WTC11 (cell line): ENCODE measurements at regions not wholly inside any gene's neighbourhood (a gene's known extent, or its start where the extent isn't known, plus 50 kb on each side); places are given as distances from the start of the nearest gene placed in this dataset.

Source experiments
- ATAC-seq: fragments of 200-7000 bp; cut with Tn5 transposase; 2 replicates; pipeline ENCODE4 v1.10.0; 2021; ENCODE audit warnings: mild to moderate bottlenecking, moderate library complexity
- CTCF ChIA-PET: fragments of 300-600 bp; sonication (Branson Sonifier 250); formaldehyde crosslinking; loops from one replicate; lab custom pipeline; 2021; ENCODE audit warnings: antibody characterized with exemption; lab: Charles Lee
- POLR2A ChIA-PET: fragments of 350-600 bp; sonication (Branson Sonifier 250); formaldehyde crosslinking; loops from one replicate; lab custom pipeline; 2021; ENCODE audit warnings: antibody characterized with exemption; lab: Charles Lee
- DNase-seq: peaks from one replicate; pipeline ENCODE4 v3.0.0; 2021; ENCODE audit warnings: low spot score
- H3K27ac Mint-ChIP-seq: 2 replicates; pipeline ENCODE4 v1.8.0; 2021; ENCODE audit warnings: mixed read lengths
- H3K27me3 Mint-ChIP-seq: 2 replicates; pipeline ENCODE4 v1.8.0; 2021; ENCODE audit warnings: low read depth, mild to moderate bottlenecking, moderate library complexity, mixed read lengths
- H3K36me3 Mint-ChIP-seq: 2 replicates; pipeline ENCODE4 v1.8.0; 2021; ENCODE audit warnings: mixed read lengths
- H3K4me1 Mint-ChIP-seq: 2 replicates; pipeline ENCODE4 v1.8.0; 2022; ENCODE audit warnings: mixed read lengths
- H3K4me3 Mint-ChIP-seq: 2 replicates; pipeline ENCODE4 v1.8.0; 2021; ENCODE audit warnings: mild to moderate bottlenecking, moderate library complexity, mixed read lengths
- H3K9me3 Mint-ChIP-seq: 2 replicates; pipeline ENCODE4 v1.8.0; 2021; ENCODE audit warnings: mixed read lengths
- CREB1 ChIP-seq: sonication (generic); formaldehyde crosslinking; IDR thresholded peaks from 2 replicates; pipeline ENCODE4 v1.8.0; 2023; ENCODE audit warnings: mild to moderate bottlenecking, missing genetic modification reagents
- ELF4 ChIP-seq: sonication (generic); formaldehyde crosslinking; IDR thresholded peaks from 2 replicates; pipeline ENCODE4 v1.8.1; 2022; ENCODE audit warnings: low read depth, mild to moderate bottlenecking, moderate library complexity, missing genetic modification reagents
- IRF2 ChIP-seq: sonication (generic); formaldehyde crosslinking; IDR thresholded peaks from 2 replicates; pipeline ENCODE4 v1.8.0; 2022; ENCODE audit warnings: low read depth, missing genetic modification reagents, borderline replicate concordance
- NR1H2 ChIP-seq: sonication (generic); formaldehyde crosslinking; IDR thresholded peaks from 2 replicates; pipeline ENCODE4 v1.9.0; 2021; ENCODE audit warnings: mild to moderate bottlenecking, moderate library complexity, missing genetic modification reagents
- PRDM15 ChIP-seq: sonication (generic); formaldehyde crosslinking; IDR thresholded peaks from 2 replicates; pipeline ENCODE4 v1.8.0; 2022; ENCODE audit warnings: missing genetic modification reagents
- SMAD3 ChIP-seq: sonication (generic); formaldehyde crosslinking; IDR thresholded peaks from 2 replicates; pipeline ENCODE4 v1.8.0; 2022; ENCODE audit warnings: missing genetic modification reagents, mild to moderate bottlenecking, borderline replicate concordance
- TEAD4 ChIP-seq: sonication (generic); formaldehyde crosslinking; IDR thresholded peaks from 2 replicates; pipeline ENCODE4 v1.8.0; 2022; ENCODE audit warnings: mild to moderate bottlenecking, missing genetic modification reagents
- TP53 ChIP-seq: sonication (generic); formaldehyde crosslinking; IDR thresholded peaks from 2 replicates; pipeline ENCODE4 v1.8.1; 2023; ENCODE audit warnings: mild to moderate bottlenecking, missing genetic modification reagents
- ZNF317 ChIP-seq: sonication (generic); formaldehyde crosslinking; IDR thresholded peaks from 2 replicates; pipeline ENCODE4 v1.8.1; 2023; ENCODE audit warnings: low read depth, mild to moderate bottlenecking, moderate library complexity, missing genetic modification reagents, borderline replicate concordance
- ZNF423 ChIP-seq: fragments of 250-450 bp; sonication (Bioruptor Pico); IDR thresholded peaks from 2 replicates; pipeline ENCODE4 v2.1.2; 2022; ENCODE audit warnings: mild to moderate bottlenecking, moderate library complexity
- ZNF671 ChIP-seq: fragments of 250-450 bp; sonication (Bioruptor Pico); IDR thresholded peaks from 2 replicates; pipeline ENCODE4 v1.8.0; 2021; ENCODE audit warnings: mild to moderate bottlenecking
- TF ChIP-seq, protein P1 (sequence below): sonication (generic); formaldehyde crosslinking; IDR thresholded peaks from 2 replicates; pipeline ENCODE4 v1.8.1; 2023; ENCODE audit warnings: mild to moderate bottlenecking, moderate library complexity, missing genetic modification reagents
- TF ChIP-seq, protein P2 (sequence below): fragments of 250-450 bp; sonication (Bioruptor Pico); IDR thresholded peaks from 2 replicates; pipeline ENCODE4 v1.8.0; 2021; ENCODE audit warnings: mild to moderate bottlenecking
- TF ChIP-seq, protein P3 (sequence below): sonication (generic); formaldehyde crosslinking; IDR thresholded peaks from 2 replicates; pipeline ENCODE4 v1.8.1; 2022; ENCODE audit warnings: low read depth, missing genetic modification reagents, borderline replicate concordance
- TF ChIP-seq, protein P4 (sequence below): sonication (generic); formaldehyde crosslinking; conservative IDR thresholded peaks from 2 replicates; pipeline ENCODE4 v1.8.1; 2023; ENCODE audit warnings: mild to moderate bottlenecking, low read depth, missing genetic modification reagents, moderate library complexity
- TF ChIP-seq, protein P5 (sequence below): sonication (generic); formaldehyde crosslinking; IDR thresholded peaks from 2 replicates; pipeline ENCODE4 v1.8.1; 2023; ENCODE audit warnings: mild to moderate bottlenecking, missing genetic modification reagents, moderate library complexity
- TF ChIP-seq, protein P6 (sequence below): sonication (generic); formaldehyde crosslinking; IDR thresholded peaks from 2 replicates; pipeline ENCODE4 v1.8.1; 2022; ENCODE audit warnings: mild to moderate bottlenecking, moderate library complexity, missing genetic modification reagents
- TF ChIP-seq, protein P7 (sequence below): fragments of 250-450 bp; sonication (Bioruptor Pico); IDR thresholded peaks from 2 replicates; pipeline ENCODE4 v1.9.0; 2021; ENCODE audit warnings: mild to moderate bottlenecking

DNA sequence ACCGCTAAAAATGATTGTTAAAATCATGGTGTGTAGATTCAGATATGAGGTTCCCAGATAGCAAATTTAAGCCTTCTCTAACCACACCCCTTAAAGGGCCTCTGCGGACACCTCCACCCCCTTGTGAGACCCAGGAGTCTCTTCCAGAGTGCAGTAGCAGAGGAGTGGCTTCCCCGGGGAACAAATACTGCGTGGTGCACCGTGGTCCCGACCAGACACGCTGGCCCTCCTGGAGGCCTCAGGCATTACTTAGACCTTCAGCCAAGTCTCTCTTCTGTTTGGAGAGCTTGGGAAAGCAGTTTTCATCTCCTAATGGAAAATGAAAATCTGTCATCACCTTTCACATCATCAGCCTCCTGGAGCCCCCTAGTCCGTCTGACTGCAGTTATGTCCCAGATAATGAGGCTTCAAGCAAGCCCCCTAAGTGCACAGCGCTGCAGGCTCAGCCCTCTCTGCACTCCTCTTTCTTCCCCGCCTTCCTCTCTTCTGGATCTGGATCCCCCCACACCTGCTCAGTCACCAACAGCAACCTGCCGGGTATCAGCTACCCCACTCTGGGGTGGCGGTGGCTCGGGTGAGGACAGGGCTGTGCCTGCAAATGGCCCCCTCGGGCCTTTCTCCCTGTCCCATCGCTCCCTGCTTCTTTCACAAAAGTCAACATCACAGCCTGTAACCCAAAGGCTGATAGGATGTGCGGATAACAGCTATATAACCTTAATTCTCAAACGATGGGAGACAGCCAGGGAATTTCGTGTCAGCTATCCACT is 58.8 kb upstream of the TAGAP start (continued):
- TF ChIP-seq PRDM15 (CRISPR knock-in tag), result no peak
- no peak for TF ChIP-seq ZNF423
- TF ChIP-seq, protein P1, sequence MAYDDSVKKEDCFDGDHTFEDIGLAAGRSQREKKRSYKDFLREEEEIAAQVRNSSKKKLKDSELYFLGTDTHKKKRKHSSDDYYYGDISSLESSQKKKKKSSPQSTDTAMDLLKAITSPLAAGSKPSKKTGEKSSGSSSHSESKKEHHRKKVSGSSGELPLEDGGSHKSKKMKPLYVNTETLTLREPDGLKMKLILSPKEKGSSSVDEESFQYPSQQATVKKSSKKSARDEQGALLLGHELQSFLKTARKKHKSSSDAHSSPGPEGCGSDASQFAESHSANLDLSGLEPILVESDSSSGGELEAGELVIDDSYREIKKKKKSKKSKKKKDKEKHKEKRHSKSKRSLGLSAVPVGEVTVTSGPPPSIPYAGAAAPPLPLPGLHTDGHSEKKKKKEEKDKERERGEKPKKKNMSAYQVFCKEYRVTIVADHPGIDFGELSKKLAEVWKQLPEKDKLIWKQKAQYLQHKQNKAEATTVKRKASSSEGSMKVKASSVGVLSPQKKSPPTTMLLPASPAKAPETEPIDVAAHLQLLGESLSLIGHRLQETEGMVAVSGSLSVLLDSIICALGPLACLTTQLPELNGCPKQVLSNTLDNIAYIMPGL (CRISPR knock-in tag), result no peak
- no peak for TF ChIP-seq SMAD3
- no peak for TF ChIP-seq ZNF317 (CRISPR knock-in tag)
- TF ChIP-seq ZNF671 (CRISPR knock-in tag), result no peak

GRCh38 chr6:159102373-159103160 is 57.8 kb upstream of the TAGAP start:
- POLR2A ChIA-PET, result no interaction called here
- no peak for DNase-seq
- no peak for ATAC-seq
- H3K4me1 Mint-ChIP-seq, result peaks cover 29% of the 10 kb centered on the region
- H3K36me3 Mint-ChIP-seq, result no peaks in the 10 kb centered on the region
- no peaks in the 10 kb centered on the region for H3K9me3 Mint-ChIP-seq
- no peak overlapping the region for H3K27ac Mint-ChIP-seq
- H3K27me3 Mint-ChIP-seq, result no peaks in the 10 kb centered on the region
- no peak overlapping the region for H3K4me3 Mint-ChIP-seq
- CTCF ChIA-PET, result interaction anchor here (1.1 to 3.6 kb wide), 4 partner anchors 32 to 72 kb away, joined by 3 to 65 read pairs (median 10); no protein-coding TSS in a partner anchor
- TF ChIP-seq, protein P2, sequence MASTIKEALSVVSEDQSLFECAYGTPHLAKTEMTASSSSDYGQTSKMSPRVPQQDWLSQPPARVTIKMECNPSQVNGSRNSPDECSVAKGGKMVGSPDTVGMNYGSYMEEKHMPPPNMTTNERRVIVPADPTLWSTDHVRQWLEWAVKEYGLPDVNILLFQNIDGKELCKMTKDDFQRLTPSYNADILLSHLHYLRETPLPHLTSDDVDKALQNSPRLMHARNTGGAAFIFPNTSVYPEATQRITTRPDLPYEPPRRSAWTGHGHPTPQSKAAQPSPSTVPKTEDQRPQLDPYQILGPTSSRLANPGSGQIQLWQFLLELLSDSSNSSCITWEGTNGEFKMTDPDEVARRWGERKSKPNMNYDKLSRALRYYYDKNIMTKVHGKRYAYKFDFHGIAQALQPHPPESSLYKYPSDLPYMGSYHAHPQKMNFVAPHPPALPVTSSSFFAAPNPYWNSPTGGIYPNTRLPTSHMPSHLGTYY (CRISPR knock-in tag), result no peak
- TF ChIP-seq ZNF423 (no peak), IRF2 (no peak), TP53 (CRISPR knock-in tag) (no peak), ELF4 (CRISPR knock-in tag) (no peak), NR1H2 (no peak), CREB1 (CRISPR knock-in tag) (no peak), TEAD4 (CRISPR knock-in tag) (no peak)
- TF ChIP-seq, protein P3, sequence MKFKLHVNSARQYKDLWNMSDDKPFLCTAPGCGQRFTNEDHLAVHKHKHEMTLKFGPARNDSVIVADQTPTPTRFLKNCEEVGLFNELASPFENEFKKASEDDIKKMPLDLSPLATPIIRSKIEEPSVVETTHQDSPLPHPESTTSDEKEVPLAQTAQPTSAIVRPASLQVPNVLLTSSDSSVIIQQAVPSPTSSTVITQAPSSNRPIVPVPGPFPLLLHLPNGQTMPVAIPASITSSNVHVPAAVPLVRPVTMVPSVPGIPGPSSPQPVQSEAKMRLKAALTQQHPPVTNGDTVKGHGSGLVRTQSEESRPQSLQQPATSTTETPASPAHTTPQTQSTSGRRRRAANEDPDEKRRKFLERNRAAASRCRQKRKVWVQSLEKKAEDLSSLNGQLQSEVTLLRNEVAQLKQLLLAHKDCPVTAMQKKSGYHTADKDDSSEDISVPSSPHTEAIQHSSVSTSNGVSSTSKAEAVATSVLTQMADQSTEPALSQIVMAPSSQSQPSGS, result no peak
- TF ChIP-seq, protein P4, sequence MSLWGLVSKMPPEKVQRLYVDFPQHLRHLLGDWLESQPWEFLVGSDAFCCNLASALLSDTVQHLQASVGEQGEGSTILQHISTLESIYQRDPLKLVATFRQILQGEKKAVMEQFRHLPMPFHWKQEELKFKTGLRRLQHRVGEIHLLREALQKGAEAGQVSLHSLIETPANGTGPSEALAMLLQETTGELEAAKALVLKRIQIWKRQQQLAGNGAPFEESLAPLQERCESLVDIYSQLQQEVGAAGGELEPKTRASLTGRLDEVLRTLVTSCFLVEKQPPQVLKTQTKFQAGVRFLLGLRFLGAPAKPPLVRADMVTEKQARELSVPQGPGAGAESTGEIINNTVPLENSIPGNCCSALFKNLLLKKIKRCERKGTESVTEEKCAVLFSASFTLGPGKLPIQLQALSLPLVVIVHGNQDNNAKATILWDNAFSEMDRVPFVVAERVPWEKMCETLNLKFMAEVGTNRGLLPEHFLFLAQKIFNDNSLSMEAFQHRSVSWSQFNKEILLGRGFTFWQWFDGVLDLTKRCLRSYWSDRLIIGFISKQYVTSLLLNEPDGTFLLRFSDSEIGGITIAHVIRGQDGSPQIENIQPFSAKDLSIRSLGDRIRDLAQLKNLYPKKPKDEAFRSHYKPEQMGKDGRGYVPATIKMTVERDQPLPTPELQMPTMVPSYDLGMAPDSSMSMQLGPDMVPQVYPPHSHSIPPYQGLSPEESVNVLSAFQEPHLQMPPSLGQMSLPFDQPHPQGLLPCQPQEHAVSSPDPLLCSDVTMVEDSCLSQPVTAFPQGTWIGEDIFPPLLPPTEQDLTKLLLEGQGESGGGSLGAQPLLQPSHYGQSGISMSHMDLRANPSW (CRISPR knock-in tag), result no peak
- TF ChIP-seq, protein P5, sequence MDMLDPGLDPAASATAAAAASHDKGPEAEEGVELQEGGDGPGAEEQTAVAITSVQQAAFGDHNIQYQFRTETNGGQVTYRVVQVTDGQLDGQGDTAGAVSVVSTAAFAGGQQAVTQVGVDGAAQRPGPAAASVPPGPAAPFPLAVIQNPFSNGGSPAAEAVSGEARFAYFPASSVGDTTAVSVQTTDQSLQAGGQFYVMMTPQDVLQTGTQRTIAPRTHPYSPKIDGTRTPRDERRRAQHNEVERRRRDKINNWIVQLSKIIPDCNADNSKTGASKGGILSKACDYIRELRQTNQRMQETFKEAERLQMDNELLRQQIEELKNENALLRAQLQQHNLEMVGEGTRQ (CRISPR knock-in tag), result no peak
- TF ChIP-seq, protein P6, sequence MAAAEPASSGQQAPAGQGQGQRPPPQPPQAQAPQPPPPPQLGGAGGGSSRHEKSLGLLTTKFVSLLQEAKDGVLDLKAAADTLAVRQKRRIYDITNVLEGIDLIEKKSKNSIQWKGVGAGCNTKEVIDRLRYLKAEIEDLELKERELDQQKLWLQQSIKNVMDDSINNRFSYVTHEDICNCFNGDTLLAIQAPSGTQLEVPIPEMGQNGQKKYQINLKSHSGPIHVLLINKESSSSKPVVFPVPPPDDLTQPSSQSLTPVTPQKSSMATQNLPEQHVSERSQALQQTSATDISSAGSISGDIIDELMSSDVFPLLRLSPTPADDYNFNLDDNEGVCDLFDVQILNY (CRISPR knock-in tag), result no peak
- TF ChIP-seq, protein P7, sequence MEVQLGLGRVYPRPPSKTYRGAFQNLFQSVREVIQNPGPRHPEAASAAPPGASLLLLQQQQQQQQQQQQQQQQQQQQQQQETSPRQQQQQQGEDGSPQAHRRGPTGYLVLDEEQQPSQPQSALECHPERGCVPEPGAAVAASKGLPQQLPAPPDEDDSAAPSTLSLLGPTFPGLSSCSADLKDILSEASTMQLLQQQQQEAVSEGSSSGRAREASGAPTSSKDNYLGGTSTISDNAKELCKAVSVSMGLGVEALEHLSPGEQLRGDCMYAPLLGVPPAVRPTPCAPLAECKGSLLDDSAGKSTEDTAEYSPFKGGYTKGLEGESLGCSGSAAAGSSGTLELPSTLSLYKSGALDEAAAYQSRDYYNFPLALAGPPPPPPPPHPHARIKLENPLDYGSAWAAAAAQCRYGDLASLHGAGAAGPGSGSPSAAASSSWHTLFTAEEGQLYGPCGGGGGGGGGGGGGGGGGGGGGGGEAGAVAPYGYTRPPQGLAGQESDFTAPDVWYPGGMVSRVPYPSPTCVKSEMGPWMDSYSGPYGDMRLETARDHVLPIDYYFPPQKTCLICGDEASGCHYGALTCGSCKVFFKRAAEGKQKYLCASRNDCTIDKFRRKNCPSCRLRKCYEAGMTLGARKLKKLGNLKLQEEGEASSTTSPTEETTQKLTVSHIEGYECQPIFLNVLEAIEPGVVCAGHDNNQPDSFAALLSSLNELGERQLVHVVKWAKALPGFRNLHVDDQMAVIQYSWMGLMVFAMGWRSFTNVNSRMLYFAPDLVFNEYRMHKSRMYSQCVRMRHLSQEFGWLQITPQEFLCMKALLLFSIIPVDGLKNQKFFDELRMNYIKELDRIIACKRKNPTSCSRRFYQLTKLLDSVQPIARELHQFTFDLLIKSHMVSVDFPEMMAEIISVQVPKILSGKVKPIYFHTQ (CRISPR knock-in tag), result no peak
